GM19043 (cell line): ENCODE measurements at regions not wholly inside any gene's neighbourhood (a gene's known extent, or its start where the extent isn't known, plus 50 kb on each side); places are given as distances from the start of the nearest gene placed in this dataset.

ENCODE experiments used
- ATAC-seq: cut with Tn5 transposase; IDR thresholded peaks from one replicate; pipeline ENCODE4 v1.9.1; 2021; ENCODE audit warnings: low read depth; ENCODE audit not compliant: unreplicated experiment

DNA sequence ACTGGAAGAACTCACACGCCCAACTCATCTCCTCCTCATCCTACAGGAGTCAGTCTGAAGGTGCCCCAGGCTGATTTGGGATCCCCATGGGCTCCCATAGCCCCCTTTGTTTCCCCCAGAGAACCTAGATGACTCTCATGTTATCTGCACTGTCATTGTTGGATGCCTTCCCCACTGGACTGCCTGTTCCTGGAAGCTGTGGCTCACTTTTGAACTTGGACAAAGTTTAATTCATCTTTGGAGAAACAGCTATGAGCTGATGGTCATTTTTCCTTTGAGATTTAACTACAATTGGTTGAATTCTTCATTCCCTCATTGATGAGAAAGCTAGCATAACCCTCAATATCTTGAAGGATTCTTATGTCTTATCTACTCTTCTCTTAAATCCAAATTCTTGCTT, 186.6 kb downstream of the SALL1 start:
- ATAC-seq: no peak

- ATAC-seq: no peak
Observed at GRCh38 chr16:50961952-50962351, 189.1 kb downstream of the SALL1 start.

DNA sequence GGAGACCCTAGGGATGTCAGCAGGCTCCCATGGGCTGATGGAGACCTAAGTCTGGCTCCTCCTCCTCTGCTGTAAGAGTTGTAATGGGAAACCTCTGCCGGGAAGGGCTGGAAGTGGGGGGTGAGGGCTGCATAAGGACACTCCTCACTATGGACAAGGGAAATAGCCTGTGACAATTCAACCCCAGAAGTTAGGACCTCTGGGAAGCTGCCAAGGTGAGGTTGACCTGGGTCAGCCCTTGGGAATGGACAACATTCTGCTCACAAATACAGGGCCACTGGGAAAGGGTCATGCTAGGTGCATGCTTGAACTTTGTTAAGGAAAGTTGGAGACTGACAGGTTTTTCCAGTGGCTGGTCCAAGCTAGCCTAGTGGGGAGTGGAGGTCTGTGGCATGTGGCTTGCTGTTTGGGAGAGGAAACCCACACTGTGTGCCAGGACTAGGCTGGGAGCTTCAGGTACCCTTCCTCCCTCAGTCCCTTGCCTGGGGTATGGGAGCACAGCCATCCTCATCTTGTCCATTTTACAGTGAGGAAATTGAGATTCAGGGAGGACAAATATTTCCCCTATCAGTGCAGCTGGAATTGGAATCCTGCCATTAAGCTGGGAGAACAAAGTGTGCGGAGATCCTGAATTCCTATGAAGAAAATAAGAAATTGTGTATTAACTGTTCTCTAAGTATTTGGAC, 190.4 kb downstream of the SALL1 start:
- ATAC-seq: no peak

- ATAC-seq: no peak
Observed at GRCh38 chr16:50957056-50957455, 194.0 kb downstream of the SALL1 start.

GRCh38 chr16:50956637-50957036, 194.4 kb downstream of the SALL1 start:
- ATAC-seq: no peak

DNA sequence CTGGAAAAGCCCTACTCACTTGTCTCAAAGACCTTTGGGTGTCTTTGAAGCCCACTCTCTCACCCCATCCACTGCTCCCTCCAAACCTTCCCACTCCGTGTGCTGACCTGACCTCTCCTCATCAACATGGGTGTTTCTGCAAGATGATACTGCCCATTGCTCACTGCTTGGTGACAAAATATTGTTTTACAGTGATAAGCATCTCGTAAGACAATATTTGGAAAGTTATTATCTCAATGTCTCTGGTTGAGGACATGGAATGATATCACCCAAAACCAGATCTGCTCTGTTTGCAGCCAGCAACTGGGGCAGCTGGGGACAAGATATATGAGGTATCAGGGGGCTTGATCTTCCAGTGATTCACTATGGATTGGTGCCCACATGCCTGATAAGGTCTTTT, 195.8 kb downstream of the SALL1 start:
- no peak for ATAC-seq

GRCh38 chr16:50954469-50954868, 196.6 kb downstream of the SALL1 start:
- ATAC-seq: no peak

DNA sequence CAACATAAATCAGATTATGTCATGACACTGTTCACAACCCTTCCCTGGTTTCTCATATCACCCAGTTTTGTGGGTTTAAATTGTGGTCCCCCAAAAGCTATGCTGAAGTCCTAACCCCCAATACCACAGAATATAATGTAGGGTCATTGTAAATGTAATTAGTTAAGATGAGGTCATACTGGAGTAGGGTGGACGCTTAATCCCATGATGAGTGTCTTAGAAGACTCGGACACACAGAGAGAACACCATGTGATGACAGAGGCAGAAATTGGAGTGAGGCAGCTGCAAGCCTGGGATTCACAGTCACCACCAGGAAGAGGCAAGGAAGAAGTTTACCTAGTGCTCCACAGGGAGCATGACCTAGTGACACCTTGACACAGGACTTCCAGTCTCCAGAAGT, 197.8 kb downstream of the SALL1 start:
- ATAC-seq: no peak

DNA sequence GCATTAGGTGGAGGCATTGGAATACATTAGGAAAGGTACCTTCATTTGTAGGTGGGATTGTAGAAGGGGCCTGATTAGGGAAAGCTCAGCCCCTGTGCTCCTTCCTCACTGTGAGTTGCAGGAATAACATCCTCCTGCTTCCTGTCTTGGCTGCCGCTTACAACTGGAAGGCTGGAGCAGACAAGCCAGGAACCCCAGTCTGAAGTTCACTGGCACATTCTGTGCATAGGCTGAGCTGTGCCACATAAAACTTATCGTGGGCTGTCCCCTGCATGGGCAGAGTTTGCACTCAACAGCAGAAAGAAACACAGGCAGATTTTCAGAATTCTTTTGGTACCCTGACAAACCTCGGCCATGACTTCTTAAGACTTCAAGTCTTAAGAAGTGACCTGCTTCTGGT, 200.1 kb downstream of the SALL1 start:
- ATAC-seq: no peak

DNA sequence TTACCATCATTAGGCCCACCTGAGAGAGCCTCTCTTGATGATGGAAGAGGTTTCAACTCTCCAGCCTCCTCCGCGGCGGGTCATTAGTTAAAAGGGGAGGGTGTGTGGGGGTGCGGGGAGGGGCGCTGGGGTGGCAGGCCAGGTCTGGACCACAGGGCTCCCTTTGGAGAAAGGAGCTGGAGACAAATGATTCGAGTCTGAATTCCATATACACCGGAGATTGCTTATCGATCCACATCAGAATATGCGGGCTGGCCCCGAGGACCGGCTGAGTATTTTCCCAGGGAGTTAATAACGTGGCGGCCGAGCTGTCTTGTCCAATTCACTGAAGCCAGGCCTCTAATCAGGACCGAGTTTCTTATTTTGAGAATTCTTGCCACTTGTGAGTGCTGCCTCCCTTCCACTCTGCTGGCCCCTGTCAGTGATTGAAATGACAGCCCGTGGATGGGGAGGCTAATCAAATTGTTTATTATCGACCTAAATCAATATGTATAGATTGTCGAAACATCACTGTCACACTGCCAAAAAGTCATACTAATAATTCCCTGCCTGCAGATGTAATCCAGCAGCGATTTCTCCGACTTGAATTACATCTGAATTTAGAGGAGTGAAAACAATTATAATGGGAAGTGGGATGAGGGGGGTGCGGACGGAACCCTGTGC, 202.7 kb downstream of the SALL1 start:
- no peak for ATAC-seq

DNA sequence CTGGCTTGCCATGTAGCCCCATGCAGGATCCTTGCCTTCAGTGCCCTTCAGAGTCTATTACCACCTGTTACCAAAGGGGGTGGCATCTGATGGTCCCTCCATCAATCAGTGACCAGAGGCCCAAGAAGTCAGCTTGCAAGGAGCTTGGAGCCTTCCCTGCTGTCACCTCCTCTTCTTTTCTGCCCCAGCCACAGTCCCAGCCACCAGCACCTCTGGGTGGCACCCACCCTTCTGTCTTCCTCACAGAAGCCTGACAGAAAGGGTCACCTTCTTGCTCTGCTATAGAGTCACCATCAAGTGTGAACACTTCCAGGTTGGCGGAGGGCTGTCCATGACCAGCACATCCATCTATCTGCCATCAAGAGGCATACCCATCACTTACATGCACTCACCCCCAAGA, 203.2 kb downstream of the SALL1 start:
- ATAC-seq: no peak

DNA sequence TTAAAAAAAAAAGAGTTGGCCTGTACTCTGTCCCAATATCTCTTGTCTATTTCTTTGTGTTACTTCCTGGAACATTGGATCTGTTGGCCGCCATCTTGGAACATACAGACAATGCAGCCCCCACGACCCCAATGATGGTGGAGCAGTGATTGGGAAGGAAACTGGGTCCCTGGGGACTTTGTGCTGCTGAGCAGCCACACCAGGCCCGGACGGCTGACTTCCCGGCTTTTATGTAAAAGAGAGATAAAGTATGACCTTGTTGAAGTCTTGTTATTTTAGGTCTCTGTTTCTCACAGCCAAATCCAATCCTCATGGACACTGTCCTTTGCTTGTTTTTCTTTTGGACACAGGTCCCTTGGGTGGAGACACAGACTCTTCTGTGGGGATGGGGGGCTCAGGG, 204.5 kb downstream of the SALL1 start:
- no peak for ATAC-seq

DNA sequence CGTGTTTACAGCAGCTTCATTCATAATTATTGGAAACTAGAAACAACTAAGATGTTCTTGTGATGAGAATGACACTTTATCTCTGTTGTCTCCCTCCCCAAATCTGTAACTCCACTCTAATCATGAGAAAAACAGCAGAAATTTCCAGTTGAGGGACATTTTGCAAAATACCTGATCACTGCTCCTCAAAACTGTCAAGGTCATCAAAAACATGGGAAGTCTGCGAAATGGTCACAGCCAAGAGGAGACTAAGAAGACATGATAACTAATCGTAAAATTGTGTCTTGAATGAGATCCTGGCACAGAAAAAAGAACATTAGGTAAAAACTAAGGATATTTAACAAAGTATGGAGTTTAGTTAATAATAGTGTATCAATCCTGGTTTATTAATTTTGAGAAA, 204.2 kb downstream of the CYLD start:
- no peak for ATAC-seq

GRCh38 chr16:50945171-50945570, 203.3 kb downstream of the CYLD start:
- no peak for ATAC-seq

DNA sequence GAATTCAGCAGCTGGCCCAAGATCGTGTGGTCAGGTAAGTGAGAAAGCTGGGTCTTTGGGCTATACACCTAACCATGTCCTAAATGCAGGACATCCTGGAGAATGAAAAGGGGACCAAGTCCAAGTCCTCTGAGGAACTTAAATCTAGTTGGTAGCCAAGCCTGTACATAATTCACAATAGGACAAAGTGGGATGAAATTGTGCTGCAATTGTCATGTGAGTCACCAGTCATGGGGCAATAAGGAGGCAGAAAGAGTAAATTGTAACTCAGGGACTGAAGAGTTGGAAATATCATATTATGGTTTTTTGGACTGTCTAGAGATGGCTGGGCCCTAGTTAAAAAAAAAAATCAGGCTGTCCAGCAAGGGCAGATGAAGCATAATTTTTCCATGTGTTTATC, 202.6 kb downstream of the CYLD start:
- ATAC-seq: no peak

DNA sequence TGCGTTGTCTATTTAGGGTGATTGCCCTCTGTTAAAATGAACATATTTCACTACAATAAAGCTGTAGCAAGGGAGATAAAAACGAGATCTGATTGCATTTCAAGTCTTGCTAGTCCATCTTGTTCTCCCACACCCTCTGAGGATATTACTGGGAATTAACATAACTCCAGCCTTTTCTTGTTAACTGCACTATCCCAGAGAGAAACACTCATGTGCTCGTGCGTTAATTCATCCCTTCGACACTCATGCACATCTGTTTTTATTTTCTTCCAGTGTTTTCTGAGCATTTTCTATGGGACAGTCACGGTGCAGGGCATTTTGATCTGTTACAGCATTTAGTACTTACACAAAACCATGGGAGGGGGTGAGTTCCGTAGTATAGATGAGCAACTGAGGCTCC, 202.1 kb downstream of the CYLD start:
- no peak for ATAC-seq

GRCh38 chr16:50942143-50942542, 200.3 kb downstream of the CYLD start:
- no peak for ATAC-seq

- ATAC-seq: no peak
Observed at GRCh38 chr16:50941681-50942080, 199.8 kb downstream of the CYLD start.

- no peak for ATAC-seq
Observed at GRCh38 chr16:50940275-50940854, 198.5 kb downstream of the CYLD start.

- no peak for ATAC-seq
Observed at GRCh38 chr16:50939356-50939755, 197.5 kb downstream of the CYLD start.

- ATAC-seq: no peak
Observed at GRCh38 chr16:50938932-50939331, 197.0 kb downstream of the CYLD start.

- ATAC-seq: no peak
Observed at GRCh38 chr16:50933262-50933661, 191.4 kb downstream of the CYLD start.
